GM12864 (cell line): ENCODE measurements at regions not wholly inside any gene's neighbourhood (a gene's known extent, or its start where the extent isn't known, plus 50 kb on each side); places are given as distances from the start of the nearest gene placed in this dataset.
"Not testable (repeated sequence)": the region's sequence is repeated elsewhere in the genome, so short reads cannot be mapped to it uniquely, and the experiment has no call there.

Experiments used
- DNase-seq: peaks from one replicate; pipeline ENCODE4 v3.0.0-alpha.2; 2011; ENCODE audit warnings: low read depth
- H3K4me3 ChIP-seq: 2 replicates; pipeline ENCODE4 v1.5.1; 2011; ENCODE audit warnings: mild to moderate bottlenecking, low read depth, low read length, control low read depth
- CTCF ChIP-seq: IDR thresholded peaks from 2 replicates; pipeline ENCODE4 v1.5.1; 2011; ENCODE audit warnings: low read depth, mild to moderate bottlenecking, moderate library complexity, low read length, control low read depth, inconsistent platforms; ENCODE audit errors: missing control alignments

GRCh38 chr2:65916177-65916576 lies 483.8 kb upstream of the SPRED2 start:
- DNase-seq: no peak
- no peak overlapping the region for H3K4me3 ChIP-seq
- TF ChIP-seq CTCF: no peak

GRCh38 chr2:65915273-65915672 lies 482.9 kb upstream of the SPRED2 start:
- H3K4me3 ChIP-seq: no peak overlapping the region

GRCh38 chr2:65914244-65914786 lies 481.9 kb upstream of the SPRED2 start:
- DNase-seq: no peak
- TF ChIP-seq CTCF: no peak
- no peak overlapping the region for H3K4me3 ChIP-seq

More at GRCh38 chr2:65915273-65915672, 482.9 kb upstream of the SPRED2 start:
- DNase-seq: no peak
- no peak for TF ChIP-seq CTCF

GRCh38 chr2:65913813-65914212 lies 481.4 kb upstream of the SPRED2 start:
- no peak for TF ChIP-seq CTCF
- H3K4me3 ChIP-seq: no peak overlapping the region
- no peak for DNase-seq

GRCh38 chr2:65901756-65902155 lies 469.4 kb upstream of the SPRED2 start:
- TF ChIP-seq CTCF: no peak
- no peak for DNase-seq
- H3K4me3 ChIP-seq: no peak overlapping the region

GRCh38 chr2:65896446-65896845 lies 464.0 kb upstream of the SPRED2 start:
- no peak for TF ChIP-seq CTCF
- H3K4me3 ChIP-seq: no peak overlapping the region
- no peak for DNase-seq

- not testable (repeated sequence) for H3K4me3 ChIP-seq, DNase-seq
Measured at GRCh38 chr2:65890131-65890530, 457.7 kb upstream of the SPRED2 start.
